Hepatocyte (in vitro differentiated cells): ENCODE measurements at regions not wholly inside any gene's neighbourhood (a gene's known extent, or its start where the extent isn't known, plus 50 kb on each side); places are given as distances from the start of the nearest gene placed in this dataset.

Source experiments
- DNase-seq: peaks from one replicate; pipeline ENCODE4 v3.0.0-alpha.2; 2016; ENCODE audit warnings: low spot score
- H2AFZ ChIP-seq: fragments of 200-600 bp; sonication (generic); 2 replicates; pipeline ENCODE4 v1.6.0; 2016; ENCODE audit warnings: antibody characterized with exemption, mild to moderate bottlenecking
- H3K27ac ChIP-seq: fragments of 200-600 bp; sonication (generic); 2 replicates; pipeline ENCODE4 v1.5.1; 2016; ENCODE audit warnings: mild to moderate bottlenecking
- H3K27me3 ChIP-seq: fragments of 200-600 bp; sonication (generic); 2 replicates; pipeline ENCODE4 v1.6.1; 2016
- H3K36me3 ChIP-seq: fragments of 200-600 bp; sonication (generic); replicated peaks from 2 replicates; pipeline ENCODE4 v1.5.1; 2016; ENCODE audit warnings: low read depth; ENCODE audit not compliant: insufficient read depth
- H3K4me1 ChIP-seq: fragments of 200-600 bp; sonication (generic); 2 replicates; pipeline ENCODE4 v1.5.1; 2016; ENCODE audit warnings: mild to moderate bottlenecking, moderate library complexity; ENCODE audit not compliant: insufficient read depth
- H3K4me2 ChIP-seq: fragments of 200-600 bp; sonication (generic); 2 replicates; pipeline ENCODE4 v1.6.0; 2016
- H3K4me3 ChIP-seq: fragments of 200-600 bp; sonication (generic); 2 replicates; pipeline ENCODE4 v1.5.1; 2016; ENCODE audit warnings: mild to moderate bottlenecking
- H3K79me2 ChIP-seq: fragments of 200-600 bp; sonication (generic); 2 replicates; pipeline ENCODE4 v1.6.0; 2017; ENCODE audit warnings: mild to moderate bottlenecking
- H3K9me2 ChIP-seq: fragments of 200-600 bp; sonication (generic); replicated peaks from 2 replicates; pipeline ENCODE4 v1.6.0; 2017; ENCODE audit warnings: mild to moderate bottlenecking; ENCODE audit not compliant: insufficient read depth
- H3K9me3 ChIP-seq: fragments of 200-600 bp; sonication (generic); 2 replicates; pipeline ENCODE4 v1.5.1; 2016; ENCODE audit warnings: low read depth, mild to moderate bottlenecking
- H4K20me1 ChIP-seq: fragments of 200-600 bp; sonication (generic); 2 replicates; pipeline ENCODE4 v1.6.0; 2016; ENCODE audit warnings: mild to moderate bottlenecking; ENCODE audit not compliant: insufficient read depth, poor library complexity, severe bottlenecking
- EZH2 ChIP-seq: fragments of 200-600 bp; sonication (generic); IDR thresholded peaks from 2 replicates; pipeline ENCODE4 v1.6.1; 2016; ENCODE audit warnings: antibody characterized with exemption, mild to moderate bottlenecking, borderline replicate concordance
- EZH2phosphoT487 ChIP-seq: fragments of 200-600 bp; sonication (generic); IDR thresholded peaks from one replicate; pipeline ENCODE4 v1.6.1; 2018; ENCODE audit warnings: antibody characterized with exemption, mild to moderate bottlenecking, low read depth, moderate library complexity; ENCODE audit not compliant: unreplicated experiment, severe bottlenecking
- WGBS: methylation state at CpG from one replicate; pipeline ENCODE4 v1.1.6; 2016; ENCODE audit warnings: low lambda C conversion rate; ENCODE audit errors: missing lambda C conversion rate; 5-methylcytosine and 5-hydroxymethylcytosine counted together
- TF ChIP-seq, protein P1 (sequence below): fragments of 200-600 bp; sonication (generic); IDR thresholded peaks from 2 replicates; pipeline ENCODE4 v1.5.1; 2016; ENCODE audit warnings: antibody characterized with exemption, mild to moderate bottlenecking; ENCODE audit not compliant: poor library complexity

DNA sequence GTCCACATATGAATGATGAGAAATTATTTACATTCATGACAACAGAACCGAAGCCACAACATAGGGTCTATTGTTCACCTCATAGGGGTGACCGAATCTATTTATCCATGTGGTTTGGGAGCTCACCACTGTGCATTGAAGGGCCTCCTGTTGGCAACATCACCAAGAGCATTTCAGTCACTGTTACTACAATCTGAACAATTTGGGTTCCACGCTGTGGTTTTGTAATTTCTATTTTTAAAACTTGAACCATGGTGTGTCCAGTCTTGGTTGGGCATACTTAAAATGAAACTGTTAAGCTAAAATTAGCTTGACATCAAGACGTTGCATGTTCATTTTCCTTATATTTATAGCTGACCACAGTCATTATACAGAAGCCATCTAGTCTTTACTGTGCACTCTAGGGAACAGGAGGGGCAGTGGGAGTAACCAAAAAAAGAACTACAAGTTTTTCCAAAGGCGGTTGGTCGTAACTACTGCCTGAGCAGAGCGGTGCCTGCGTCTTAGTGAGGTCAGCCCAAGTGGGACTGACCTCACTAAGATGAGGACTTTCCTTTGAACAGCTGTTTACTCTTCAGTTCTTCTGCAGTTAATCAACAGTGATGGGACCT, 192.1 kb downstream of the SPRY1 start:
- Histone ChIP-seq H3K36me3 (no peaks in the 10 kb centered on the region), H3K4me3 (no peak overlapping the region), H3K9me3 (no peaks in the 10 kb centered on the region), H3K4me1 (peaks cover 19% of the 10 kb centered on the region), H3K27ac (peak overlapping the region; percentile 89), H2AFZ (no peak overlapping the region), H4K20me1 (no peaks in the 10 kb centered on the region), H3K9me2 (no peaks in the 10 kb centered on the region), H3K4me2 (peak overlapping the region; percentile 5), H3K27me3 (no peaks in the 10 kb centered on the region), H3K79me2 (no peaks in the 10 kb centered on the region)
- 83% methylated on average over 8 of the region's 8 CpGs for WGBS
- TF ChIP-seq EZH2phosphoT487 (no peak), EZH2 (no peak)
- TF ChIP-seq, protein P1, sequence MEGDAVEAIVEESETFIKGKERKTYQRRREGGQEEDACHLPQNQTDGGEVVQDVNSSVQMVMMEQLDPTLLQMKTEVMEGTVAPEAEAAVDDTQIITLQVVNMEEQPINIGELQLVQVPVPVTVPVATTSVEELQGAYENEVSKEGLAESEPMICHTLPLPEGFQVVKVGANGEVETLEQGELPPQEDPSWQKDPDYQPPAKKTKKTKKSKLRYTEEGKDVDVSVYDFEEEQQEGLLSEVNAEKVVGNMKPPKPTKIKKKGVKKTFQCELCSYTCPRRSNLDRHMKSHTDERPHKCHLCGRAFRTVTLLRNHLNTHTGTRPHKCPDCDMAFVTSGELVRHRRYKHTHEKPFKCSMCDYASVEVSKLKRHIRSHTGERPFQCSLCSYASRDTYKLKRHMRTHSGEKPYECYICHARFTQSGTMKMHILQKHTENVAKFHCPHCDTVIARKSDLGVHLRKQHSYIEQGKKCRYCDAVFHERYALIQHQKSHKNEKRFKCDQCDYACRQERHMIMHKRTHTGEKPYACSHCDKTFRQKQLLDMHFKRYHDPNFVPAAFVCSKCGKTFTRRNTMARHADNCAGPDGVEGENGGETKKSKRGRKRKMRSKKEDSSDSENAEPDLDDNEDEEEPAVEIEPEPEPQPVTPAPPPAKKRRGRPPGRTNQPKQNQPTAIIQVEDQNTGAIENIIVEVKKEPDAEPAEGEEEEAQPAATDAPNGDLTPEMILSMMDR = no peak
- peak; percentile 19 for DNase-seq

DNA sequence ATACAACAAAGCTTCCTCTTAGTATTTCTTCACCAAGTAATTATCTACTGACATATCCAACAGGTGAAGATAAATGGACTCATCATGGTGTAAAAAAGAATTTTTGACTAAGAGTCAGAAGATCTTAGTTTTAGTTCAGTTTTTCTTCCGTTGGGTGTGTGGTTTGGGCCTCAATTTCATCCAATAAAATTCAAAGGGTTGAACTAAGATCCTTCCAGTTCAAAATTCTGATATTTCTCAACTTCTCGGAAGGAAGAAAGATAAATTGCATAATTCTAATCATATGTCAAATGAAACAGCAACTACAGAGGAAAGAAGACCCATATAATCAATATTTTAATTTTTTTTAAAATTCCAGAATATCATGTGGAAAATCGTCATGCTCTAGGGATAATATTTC, 192.7 kb downstream of the SPRY1 start:
- peak overlapping the region; percentile 5 for H3K4me2 ChIP-seq
- no peak for DNase-seq

DNA sequence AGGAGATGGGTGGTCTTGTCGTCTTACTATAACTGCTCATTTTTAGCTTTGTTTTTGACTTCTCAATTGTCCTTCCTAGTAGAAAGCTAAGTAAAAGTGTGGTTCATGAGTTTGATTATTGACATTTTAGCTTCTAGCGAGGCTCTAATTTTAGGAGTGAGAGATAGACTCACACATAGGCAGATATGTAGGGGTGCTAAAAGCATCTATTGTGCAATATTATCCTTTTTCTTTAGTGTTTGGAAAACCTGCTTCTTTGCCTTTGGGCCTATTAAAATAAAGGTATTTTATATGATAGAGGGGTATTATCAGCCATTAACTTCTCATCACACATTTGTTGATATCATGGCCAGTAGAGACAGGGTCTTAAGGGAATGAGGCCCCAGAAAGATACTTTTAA, 195.3 kb downstream of the SPRY1 start:
- H3K4me3 ChIP-seq = no peak overlapping the region
- H3K4me2 ChIP-seq = no peak overlapping the region
- H3K27ac ChIP-seq = no peak overlapping the region
- H3K9me2 ChIP-seq = no peaks in the 10 kb centered on the region
- DNase-seq = no peak
- H3K9me3 ChIP-seq = no peaks in the 10 kb centered on the region
- no peaks in the 10 kb centered on the region for H4K20me1 ChIP-seq
- H3K36me3 ChIP-seq = no peaks in the 10 kb centered on the region
- H3K79me2 ChIP-seq = no peaks in the 10 kb centered on the region
- peaks cover 19% of the 10 kb centered on the region for H3K4me1 ChIP-seq
- no peak overlapping the region for H2AFZ ChIP-seq
- H3K27me3 ChIP-seq = no peaks in the 10 kb centered on the region
- WGBS = 97% methylated on average over 2 of the region's 2 CpGs
- TF ChIP-seq, protein P1 = no peak
- TF ChIP-seq EZH2 (no peak), EZH2phosphoT487 (no peak)

More for the DNA sequence above, 192.7 kb downstream of the SPRY1 start:
- WGBS = 89% methylated on average over 3 of the region's 3 CpGs
- H3K9me3 ChIP-seq = no peaks in the 10 kb centered on the region
- no peak overlapping the region for H3K4me3 ChIP-seq
- H3K79me2 ChIP-seq = no peaks in the 10 kb centered on the region
- H3K27me3 ChIP-seq = no peaks in the 10 kb centered on the region
- no peaks in the 10 kb centered on the region for H3K36me3 ChIP-seq
- no peaks in the 10 kb centered on the region for H3K9me2 ChIP-seq
- H3K4me1 ChIP-seq = peaks cover 19% of the 10 kb centered on the region
- H4K20me1 ChIP-seq = no peaks in the 10 kb centered on the region
- TF ChIP-seq EZH2 = no peak
- peak overlapping the region; percentile 89 for H3K27ac ChIP-seq
- H2AFZ ChIP-seq = no peak overlapping the region

DNA sequence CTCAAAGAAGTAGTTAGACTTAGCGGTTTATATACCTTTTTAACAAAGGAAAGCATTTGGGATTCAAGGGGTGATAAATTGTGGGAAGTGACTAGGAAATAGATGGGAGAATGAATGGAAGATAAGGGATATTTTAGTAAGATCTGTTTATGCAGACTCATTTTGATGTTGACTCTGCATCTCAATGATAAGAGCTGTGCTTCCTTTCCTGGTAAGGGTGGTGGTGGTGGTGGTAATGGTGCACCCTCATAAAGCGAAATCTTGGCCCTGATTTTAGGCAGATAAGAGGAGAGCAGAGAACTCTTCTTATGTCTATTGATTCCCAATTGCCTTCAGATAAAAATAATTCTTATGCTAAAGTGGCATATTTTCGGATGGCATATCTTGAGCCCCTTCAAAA, 197.1 kb downstream of the SPRY1 start:
- WGBS = 96% methylated on average over 3 of the region's 3 CpGs
- H3K79me2 ChIP-seq = no peaks in the 10 kb centered on the region
- H3K4me2 ChIP-seq = no peak overlapping the region

More for the DNA sequence above, 197.1 kb downstream of the SPRY1 start:
- no peaks in the 10 kb centered on the region for H3K36me3 ChIP-seq
- TF ChIP-seq EZH2 (no peak), EZH2phosphoT487 (no peak)
- TF ChIP-seq, protein P1 = no peak
- H2AFZ ChIP-seq = no peak overlapping the region
- no peaks in the 10 kb centered on the region for H3K9me2 ChIP-seq
- no peaks in the 10 kb centered on the region for H3K9me3 ChIP-seq
- no peaks in the 10 kb centered on the region for H3K27me3 ChIP-seq
- DNase-seq = no peak
- H3K4me1 ChIP-seq = peaks cover 8% of the 10 kb centered on the region
- no peak overlapping the region for H3K4me3 ChIP-seq
- H4K20me1 ChIP-seq = no peaks in the 10 kb centered on the region
- H3K27ac ChIP-seq = no peak overlapping the region
